KOPT-K1 (cell line): ENCODE measurements at regions not wholly inside any gene's neighbourhood (a gene's known extent, or its start where the extent isn't known, plus 50 kb on each side); places are given as distances from the start of the nearest gene placed in this dataset.
"Not testable (repeated sequence)": the region's sequence is repeated elsewhere in the genome, so short reads cannot be mapped to it uniquely, and the experiment has no call there.

ENCODE experiments used
- H3K27ac ChIP-seq: fragments of 200-600 bp; sonication (generic); 2 replicates; pipeline ENCODE4 v1.5.1; 2016; ENCODE audit warnings: antibody characterized with exemption, mild to moderate bottlenecking, low read depth, low read length; ENCODE audit not compliant: poor library complexity, severe bottlenecking
- H3K36me3 ChIP-seq: fragments of 200-600 bp; sonication (generic); 2 replicates; pipeline ENCODE4 v1.5.1; 2017; ENCODE audit warnings: antibody characterized with exemption, mild to moderate bottlenecking, low read length, moderate library complexity; ENCODE audit not compliant: insufficient read depth
- H3K9me3 ChIP-seq: fragments of 200-600 bp; sonication (generic); 2 replicates; pipeline ENCODE4 v1.5.1; 2017; ENCODE audit warnings: antibody characterized with exemption, low read length, mild to moderate bottlenecking; ENCODE audit not compliant: insufficient read depth, poor library complexity, severe bottlenecking

GRCh38 chr3:34483311-34483887 lies 685.0 kb downstream of the PDCD6IP start:
- Histone ChIP-seq H3K36me3 (no peaks in the 10 kb centered on the region), H3K9me3 (no peaks in the 10 kb centered on the region), H3K27ac (no peak overlapping the region)

DNA sequence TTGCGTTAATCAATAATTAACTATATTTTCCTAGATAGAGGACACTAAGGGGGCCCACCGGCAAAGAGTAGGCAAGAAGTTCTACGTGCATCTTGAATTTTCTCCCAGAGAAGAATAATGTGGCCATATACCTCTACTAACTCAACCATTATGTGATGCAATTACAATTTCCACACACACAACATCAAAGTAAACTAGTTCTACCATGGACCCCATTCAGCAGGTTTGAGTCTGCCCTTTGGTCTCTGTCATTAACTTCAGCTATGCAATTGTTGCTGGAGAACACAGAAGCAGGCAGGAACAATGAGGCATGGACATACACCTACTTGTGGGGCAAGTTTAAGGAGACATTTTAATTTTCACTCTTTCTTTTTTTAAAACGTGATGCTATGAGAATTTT lies 705.9 kb downstream of the PDCD6IP start:
- no peak overlapping the region for H3K27ac ChIP-seq
- H3K9me3 ChIP-seq = no peaks in the 10 kb centered on the region

DNA sequence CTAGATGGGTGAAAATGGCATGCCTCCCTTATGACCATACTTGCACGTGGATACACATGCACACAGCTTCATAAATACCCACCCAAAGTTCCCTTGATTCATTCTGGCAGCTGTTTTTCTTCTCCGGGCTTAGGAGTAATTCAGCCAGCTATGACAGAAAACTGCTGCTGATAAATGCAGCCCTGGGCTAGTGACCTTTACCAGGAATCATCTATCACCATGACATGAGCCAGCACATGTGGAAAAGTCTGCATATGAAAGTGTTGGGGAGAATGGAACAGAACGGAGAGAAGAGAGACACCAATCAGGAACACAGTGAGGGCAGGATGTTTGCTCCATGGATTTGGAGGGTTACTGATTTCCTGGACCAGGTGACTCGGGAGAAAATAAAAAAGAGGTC lies 706.3 kb downstream of the PDCD6IP start:
- Histone ChIP-seq H3K36me3 (no peaks in the 10 kb centered on the region), H3K9me3 (no peaks in the 10 kb centered on the region), H3K27ac (no peak overlapping the region)

More for the DNA sequence above, 705.9 kb downstream of the PDCD6IP start:
- H3K36me3 ChIP-seq = no peaks in the 10 kb centered on the region

- no peaks in the 10 kb centered on the region for H3K36me3 ChIP-seq
- H3K9me3 ChIP-seq = no peaks in the 10 kb centered on the region
- no peak overlapping the region for H3K27ac ChIP-seq
These were observed 710.3 kb downstream of the PDCD6IP start for GRCh38 chr3:34508732-34509131.

DNA sequence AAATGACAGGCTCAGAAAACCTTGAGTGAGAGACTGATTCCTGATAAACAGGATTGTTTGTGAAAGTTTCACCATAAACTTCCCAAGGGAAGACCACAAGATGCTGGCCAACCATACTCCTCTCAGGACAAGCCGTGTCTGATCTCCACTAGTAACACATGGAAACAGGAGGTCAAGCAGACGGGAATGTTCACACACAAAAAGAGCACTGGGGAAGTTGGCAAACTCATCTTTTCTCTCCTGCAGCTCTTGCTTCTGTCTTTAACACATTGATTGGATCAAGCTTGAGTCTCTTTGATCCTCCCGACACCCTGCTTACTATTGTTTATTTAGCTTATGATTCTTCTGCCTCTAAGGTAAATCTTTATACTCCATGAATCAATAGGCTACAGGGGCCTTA lies 713.5 kb downstream of the PDCD6IP start:
- no peaks in the 10 kb centered on the region for H3K36me3 ChIP-seq
- H3K27ac ChIP-seq = no peak overlapping the region
- H3K9me3 ChIP-seq = no peaks in the 10 kb centered on the region

GRCh38 chr3:34519008-34519407 lies 720.6 kb downstream of the PDCD6IP start:
- not testable (repeated sequence) for H3K9me3 ChIP-seq, H3K36me3 ChIP-seq, H3K27ac ChIP-seq

GRCh38 chr3:34531156-34531555 lies 732.7 kb downstream of the PDCD6IP start:
- Histone ChIP-seq H3K9me3 (no peaks in the 10 kb centered on the region), H3K36me3 (no peaks in the 10 kb centered on the region), H3K27ac (no peak overlapping the region)

DNA sequence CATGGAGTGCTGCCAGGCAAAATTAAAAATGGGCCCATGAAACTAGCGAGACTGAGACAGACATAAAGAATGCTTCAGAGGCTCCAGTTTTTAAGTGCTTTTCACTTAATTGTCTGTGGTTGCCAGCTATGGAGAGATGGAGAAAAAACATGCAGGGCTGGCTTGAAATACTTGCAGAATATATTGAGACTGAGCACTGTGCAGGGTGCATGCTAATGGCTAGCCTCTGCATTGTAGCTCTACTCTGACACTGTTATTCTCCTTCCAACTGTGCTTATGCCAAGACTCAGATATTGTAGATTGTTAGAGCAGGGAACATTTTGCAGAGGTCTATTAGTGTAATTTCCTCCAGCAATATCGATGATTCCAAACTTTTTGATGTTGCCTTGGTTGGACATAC lies 735.0 kb downstream of the PDCD6IP start:
- Histone ChIP-seq H3K36me3 (no peaks in the 10 kb centered on the region), H3K9me3 (no peaks in the 10 kb centered on the region), H3K27ac (no peak overlapping the region)

DNA sequence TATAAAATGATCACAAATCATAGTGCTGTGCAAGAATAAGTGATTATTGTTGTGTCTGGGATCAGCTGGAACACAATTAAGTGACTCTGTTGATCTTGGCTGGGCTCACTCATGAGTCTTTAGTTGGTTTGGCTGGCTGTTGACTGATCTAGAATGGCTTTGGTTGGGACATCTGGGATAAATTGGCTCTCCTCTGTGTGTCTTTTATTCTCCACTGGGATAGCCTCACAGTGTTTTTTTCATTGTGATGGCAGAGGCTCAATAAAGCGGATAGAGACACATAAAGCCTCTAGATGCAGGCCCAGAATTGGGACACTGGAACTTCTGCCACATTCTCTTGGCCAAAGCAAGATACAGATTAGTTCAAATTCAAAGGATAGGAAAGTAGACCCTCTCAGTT lies 735.6 kb downstream of the PDCD6IP start:
- Histone ChIP-seq H3K27ac (no peak overlapping the region), H3K9me3 (no peaks in the 10 kb centered on the region), H3K36me3 (no peaks in the 10 kb centered on the region)

DNA sequence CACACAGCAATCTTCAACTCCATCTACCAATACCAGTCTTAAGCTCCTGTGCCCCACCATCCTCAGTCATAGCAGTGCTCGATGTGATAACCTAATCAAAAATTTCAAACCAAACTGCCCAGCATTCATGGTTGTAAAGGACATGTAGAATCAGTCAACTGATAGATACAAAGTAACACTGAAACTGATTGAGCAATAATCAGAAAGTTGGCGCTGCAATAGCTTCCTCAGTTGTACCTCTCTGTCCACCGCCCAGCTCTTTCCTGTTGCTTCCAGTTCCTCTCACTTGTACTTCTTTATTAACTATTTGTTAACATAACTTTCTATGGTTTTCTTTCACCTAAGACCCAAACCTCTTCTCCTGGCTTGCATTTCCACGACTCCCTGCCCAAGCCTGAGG lies 745.7 kb downstream of the PDCD6IP start:
- Histone ChIP-seq H3K9me3 (no peaks in the 10 kb centered on the region), H3K27ac (no peak overlapping the region), H3K36me3 (no peaks in the 10 kb centered on the region)

- H3K27ac ChIP-seq = no peak overlapping the region
- no peaks in the 10 kb centered on the region for H3K36me3 ChIP-seq
- no peaks in the 10 kb centered on the region for H3K9me3 ChIP-seq
These were observed 749.0 kb downstream of the PDCD6IP start for GRCh38 chr3:34547297-34547920.

DNA sequence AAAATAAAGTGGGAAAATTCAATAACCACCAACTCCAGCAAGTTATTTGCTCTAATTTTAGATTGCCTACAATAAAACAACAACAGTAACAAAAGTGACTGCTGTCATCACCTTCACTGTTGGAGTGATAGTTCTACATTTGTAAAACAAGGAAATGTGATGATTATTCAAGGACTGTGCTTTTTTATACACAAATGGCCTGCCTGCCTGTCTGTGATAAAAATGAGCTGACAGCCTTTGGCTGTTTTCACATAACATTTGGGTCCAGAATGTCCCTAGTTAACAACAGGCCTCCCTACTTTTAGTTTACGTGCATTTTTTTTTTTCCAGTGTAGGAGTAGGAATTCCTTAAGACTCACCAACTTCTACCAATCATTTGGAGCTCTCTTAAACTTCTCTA lies 768.8 kb downstream of the PDCD6IP start:
- no peaks in the 10 kb centered on the region for H3K9me3 ChIP-seq
- no peak overlapping the region for H3K27ac ChIP-seq
- H3K36me3 ChIP-seq = no peaks in the 10 kb centered on the region

- no peak overlapping the region for H3K27ac ChIP-seq
- no peaks in the 10 kb centered on the region for H3K36me3 ChIP-seq
- H3K9me3 ChIP-seq = no peaks in the 10 kb centered on the region
These were observed 770.3 kb downstream of the PDCD6IP start for GRCh38 chr3:34568766-34569165.

DNA sequence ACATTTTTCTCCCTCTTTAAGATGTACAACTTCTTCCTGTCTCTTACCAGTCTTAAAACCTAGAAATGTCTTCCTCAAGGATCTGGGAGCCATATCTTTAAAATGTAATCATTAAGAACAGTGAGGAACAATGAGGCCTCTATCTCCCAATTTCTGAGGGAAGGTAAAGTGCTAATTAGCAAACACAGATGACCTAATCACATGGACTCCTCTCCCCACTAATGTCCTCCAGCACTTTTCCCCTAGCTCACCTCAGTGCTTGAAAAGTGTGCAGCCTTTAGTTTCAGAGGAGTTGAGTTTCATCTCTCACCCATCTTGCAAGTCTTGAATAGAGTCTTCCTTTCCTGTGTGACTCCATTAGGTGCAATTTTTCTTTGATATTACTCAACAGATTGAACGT lies 771.0 kb downstream of the PDCD6IP start:
- H3K27ac ChIP-seq = no peak overlapping the region
- no peaks in the 10 kb centered on the region for H3K36me3 ChIP-seq
- H3K9me3 ChIP-seq = no peaks in the 10 kb centered on the region

- no peak overlapping the region for H3K27ac ChIP-seq
- H3K36me3 ChIP-seq = no peaks in the 10 kb centered on the region
- no peaks in the 10 kb centered on the region for H3K9me3 ChIP-seq
These were observed 772.7 kb downstream of the PDCD6IP start for GRCh38 chr3:34570916-34571705.

GRCh38 chr3:34571714-34572113 lies 773.3 kb downstream of the PDCD6IP start:
- H3K27ac ChIP-seq = no peak overlapping the region
- no peaks in the 10 kb centered on the region for H3K36me3 ChIP-seq
- H3K9me3 ChIP-seq = no peaks in the 10 kb centered on the region
